ENCODE measurements at regions not wholly inside any gene's neighbourhood (a gene's known extent, or its start where the extent isn't known, plus 50 kb on each side); places are given as distances from the start of the nearest gene placed in this dataset.

GRCh38 chr10:27399871-27400270, 104.2 kb upstream of the RAB18 start:
- intact Hi-C loops (cut with DNase I) = no loop called here
- WGBS, 2 donors = 0 to 52% methylated on average over 1 of the region's 1 CpG
- no peaks in the 10 kb centered on the region for H3K27me3 ChIP-seq (ENCODE audit: control insufficient read depth in 1 of 2, insufficient read depth in 2 of 2, low read length in 1 of 2)

GRCh38 chr10:27393961-27394360, 110.1 kb upstream of the RAB18 start:
- no peak for ATAC-seq (ENCODE audit: low FRiP score)

More at GRCh38 chr10:27399871-27400270, 104.2 kb upstream of the RAB18 start:
- Histone ChIP-seq H3K36me3 (ENCODE audit: control insufficient read depth in 1 of 2, insufficient read depth in 2 of 2, low read length in 1 of 2) (no peaks in the 10 kb centered on the region), H3K4me1 (ENCODE audit: control insufficient read depth in 1 of 2, insufficient read depth in 2 of 2, low read length in 2 of 2) (no peaks in the 10 kb centered on the region), H3K9me3 (ENCODE audit: control insufficient read depth, low read length) (no peaks in the 10 kb centered on the region), H3K27ac (ENCODE audit: low read depth in 1 of 2, low read length in 2 of 2) (no peak overlapping the region), H3K4me3 (ENCODE audit: low read length in 2 of 2) (no peak overlapping the region)
- ATAC-seq (ENCODE audit: low FRiP score) (no peak), DNase-seq (no peak)

GRCh38 chr10:27392606-27393005, 111.5 kb upstream of the RAB18 start:
- no peak overlapping the region for H3K4me3 ChIP-seq (ENCODE audit: low read length in 2 of 2)
- no peak for DNase-seq

More at GRCh38 chr10:27393961-27394360, 110.1 kb upstream of the RAB18 start:
- 70 to 79% methylated on average over 4 of the region's 4 CpGs for WGBS, 2 donors
- no peaks in the 10 kb centered on the region for H3K4me1 ChIP-seq (ENCODE audit: control insufficient read depth in 1 of 2, insufficient read depth in 2 of 2, low read length in 2 of 2)
- intact Hi-C loops (cut with DNase I) = no loop called here
- DNase-seq = no peak
- H3K4me3 ChIP-seq (ENCODE audit: low read length in 2 of 2) = no peak overlapping the region
- H3K27me3 ChIP-seq (ENCODE audit: control insufficient read depth in 1 of 2, insufficient read depth in 2 of 2, low read length in 1 of 2) = no peaks in the 10 kb centered on the region
- H3K27ac ChIP-seq (ENCODE audit: low read depth in 1 of 2, low read length in 2 of 2) = no peak overlapping the region
- H3K36me3 ChIP-seq (ENCODE audit: control insufficient read depth in 1 of 2, insufficient read depth in 2 of 2, low read length in 1 of 2) = no peaks in the 10 kb centered on the region
- H3K9me3 ChIP-seq (ENCODE audit: control insufficient read depth, low read length) = peaks cover 1% of the 10 kb centered on the region

DNA sequence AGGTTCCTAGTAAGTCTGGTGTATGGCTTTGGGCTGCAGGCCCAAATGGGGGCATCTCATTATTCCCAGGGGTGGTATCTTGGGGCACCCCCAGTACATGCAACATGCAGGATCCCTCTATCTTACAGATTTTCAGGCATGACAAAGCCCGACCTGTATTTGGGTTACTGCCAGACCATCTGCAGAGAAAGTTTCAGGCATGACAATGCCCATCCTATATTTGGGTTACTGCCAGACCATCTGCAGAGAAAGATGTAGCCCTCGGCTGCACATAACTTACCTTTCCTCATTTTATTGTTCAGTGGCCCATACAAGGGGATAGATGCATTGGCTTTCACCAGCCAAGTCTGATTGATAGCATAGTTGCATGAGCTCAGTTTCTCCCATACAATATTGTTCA, 112.2 kb upstream of the RAB18 start:
- ATAC-seq (ENCODE audit: low FRiP score) (no peak), DNase-seq (no peak)
- Histone ChIP-seq H3K4me3 (ENCODE audit: low read length in 2 of 2) (no peak overlapping the region), H3K27me3 (ENCODE audit: control insufficient read depth in 1 of 2, insufficient read depth in 2 of 2, low read length in 1 of 2) (no peaks in the 10 kb centered on the region), H3K4me1 (ENCODE audit: control insufficient read depth in 1 of 2, insufficient read depth in 2 of 2, low read length in 2 of 2) (no peaks in the 10 kb centered on the region), H3K36me3 (ENCODE audit: control insufficient read depth in 1 of 2, insufficient read depth in 2 of 2, low read length in 1 of 2) (no peaks in the 10 kb centered on the region), H3K9me3 (ENCODE audit: control insufficient read depth, low read length) (peaks cover 1% of the 10 kb centered on the region), H3K27ac (ENCODE audit: low read depth in 1 of 2, low read length in 2 of 2) (no peak overlapping the region)
- intact Hi-C loops (cut with DNase I) = no loop called here
- WGBS, 2 donors = 85% methylated on average over 2 of the region's 2 CpGs

More at GRCh38 chr10:27392606-27393005, 111.5 kb upstream of the RAB18 start:
- no peaks in the 10 kb centered on the region for H3K27me3 ChIP-seq (ENCODE audit: control insufficient read depth in 1 of 2, insufficient read depth in 2 of 2, low read length in 1 of 2)
- ATAC-seq (ENCODE audit: low FRiP score) = no peak
- H3K36me3 ChIP-seq (ENCODE audit: control insufficient read depth in 1 of 2, insufficient read depth in 2 of 2, low read length in 1 of 2) = no peaks in the 10 kb centered on the region
- 93 to 96% methylated on average over 2 of the region's 2 CpGs for WGBS, 2 donors
- peaks cover 1% of the 10 kb centered on the region for H3K9me3 ChIP-seq (ENCODE audit: control insufficient read depth, low read length)
- H3K27ac ChIP-seq (ENCODE audit: low read depth in 1 of 2, low read length in 2 of 2) = no peak overlapping the region
- intact Hi-C loops (cut with DNase I) = no loop called here
- no peaks in the 10 kb centered on the region for H3K4me1 ChIP-seq (ENCODE audit: control insufficient read depth in 1 of 2, insufficient read depth in 2 of 2, low read length in 2 of 2)

- WGBS, 2 donors = 91 to 92% methylated on average over 1 of the region's 1 CpG
- H3K27ac ChIP-seq (ENCODE audit: low read depth in 1 of 2, low read length in 2 of 2) = no peak overlapping the region
- no peaks in the 10 kb centered on the region for H3K27me3 ChIP-seq (ENCODE audit: control insufficient read depth in 1 of 2, insufficient read depth in 2 of 2, low read length in 1 of 2)
- H3K9me3 ChIP-seq (ENCODE audit: control insufficient read depth, low read length) = peaks cover 1% of the 10 kb centered on the region
- no peak for ATAC-seq (ENCODE audit: low FRiP score)
- intact Hi-C loops (cut with DNase I) = no loop called here
- no peak overlapping the region for H3K4me3 ChIP-seq (ENCODE audit: low read length in 2 of 2)
- no peaks in the 10 kb centered on the region for H3K36me3 ChIP-seq (ENCODE audit: control insufficient read depth in 1 of 2, insufficient read depth in 2 of 2, low read length in 1 of 2)
- no peak for DNase-seq
- no peaks in the 10 kb centered on the region for H3K4me1 ChIP-seq (ENCODE audit: control insufficient read depth in 1 of 2, insufficient read depth in 2 of 2, low read length in 2 of 2)
Observed at GRCh38 chr10:27391325-27391724, 112.8 kb upstream of the RAB18 start.

- peaks cover 1% of the 10 kb centered on the region for H3K9me3 ChIP-seq (ENCODE audit: control insufficient read depth, low read length)
- DNase-seq (no peak), ATAC-seq (ENCODE audit: low FRiP score) (no peak)
- H3K27me3 ChIP-seq (ENCODE audit: control insufficient read depth in 1 of 2, insufficient read depth in 2 of 2, low read length in 1 of 2) = no peaks in the 10 kb centered on the region
- no peak overlapping the region for H3K27ac ChIP-seq (ENCODE audit: low read depth in 1 of 2, low read length in 2 of 2)
- H3K4me3 ChIP-seq (ENCODE audit: low read length in 2 of 2) = no peak overlapping the region
- no peaks in the 10 kb centered on the region for H3K36me3 ChIP-seq (ENCODE audit: control insufficient read depth in 1 of 2, insufficient read depth in 2 of 2, low read length in 1 of 2)
- 73 to 80% methylated on average over 1 of the region's 1 CpG for WGBS, 2 donors
- H3K4me1 ChIP-seq (ENCODE audit: control insufficient read depth in 1 of 2, insufficient read depth in 2 of 2, low read length in 2 of 2) = no peaks in the 10 kb centered on the region
- intact Hi-C loops (cut with DNase I) = no loop called here
Observed at GRCh38 chr10:27390681-27391080, 113.4 kb upstream of the RAB18 start.

- Histone ChIP-seq H3K4me1 (ENCODE audit: control insufficient read depth in 1 of 2, insufficient read depth in 2 of 2, low read length in 2 of 2) (no peaks in the 10 kb centered on the region), H3K27ac (ENCODE audit: low read depth in 1 of 2, low read length in 2 of 2) (no peak overlapping the region), H3K36me3 (ENCODE audit: control insufficient read depth in 1 of 2, insufficient read depth in 2 of 2, low read length in 1 of 2) (no peaks in the 10 kb centered on the region), H3K27me3 (ENCODE audit: control insufficient read depth in 1 of 2, insufficient read depth in 2 of 2, low read length in 1 of 2) (no peaks in the 10 kb centered on the region), H3K9me3 (ENCODE audit: control insufficient read depth, low read length) (peaks cover 1% of the 10 kb centered on the region), H3K4me3 (ENCODE audit: low read length in 2 of 2) (no peak overlapping the region)
- DNase-seq = no peak
- 74 to 80% methylated on average over 4 of the region's 4 CpGs for WGBS, 2 donors
- intact Hi-C loops (cut with DNase I) = no loop called here
- ATAC-seq (ENCODE audit: low FRiP score) = peak; percentile 57
Observed at GRCh38 chr10:27388761-27389399, 115.2 kb upstream of the RAB18 start.

DNA sequence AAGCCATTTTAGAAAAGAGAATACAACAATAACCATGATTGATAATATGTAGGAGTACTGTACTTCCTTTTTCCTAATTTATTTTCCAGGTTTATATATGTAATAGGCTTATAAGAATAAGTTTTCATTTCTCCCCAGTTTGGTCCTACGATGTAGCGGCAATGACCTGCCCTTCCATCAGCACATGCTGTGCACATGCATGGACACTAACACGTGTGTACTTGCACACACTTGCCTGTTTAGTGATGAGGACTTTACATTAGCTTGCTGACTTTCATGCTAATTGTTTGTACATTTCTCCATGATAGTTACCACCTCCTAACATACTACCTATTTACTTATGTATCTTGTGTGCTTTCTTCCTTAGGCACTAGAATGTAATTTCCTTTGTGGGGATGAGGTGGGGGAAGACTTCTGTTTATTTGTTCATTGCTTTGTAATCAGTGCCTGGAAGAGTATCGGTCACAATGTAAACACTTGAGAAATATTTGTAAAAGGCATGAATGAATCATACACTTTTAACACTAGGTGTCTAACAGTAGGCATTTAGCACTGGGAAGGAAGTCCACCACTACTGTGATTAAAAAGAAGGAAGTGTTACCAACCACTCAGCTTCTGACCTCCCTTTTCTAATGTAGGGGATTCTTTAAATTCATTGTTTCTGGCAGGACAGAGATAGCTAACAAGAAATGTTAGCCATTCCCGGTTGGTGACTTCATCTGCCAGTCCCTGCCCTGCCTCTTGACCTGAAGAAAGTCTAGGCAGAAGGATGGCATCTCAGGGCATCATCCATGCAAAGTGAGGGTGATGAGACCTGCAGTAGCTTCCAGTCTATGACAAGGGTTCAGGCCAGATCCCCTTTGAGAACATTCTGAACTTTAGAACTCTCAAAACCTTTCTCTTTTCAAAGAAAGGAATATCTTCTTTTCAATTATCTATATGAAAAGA, 120.2 kb upstream of the RAB18 start:
- no peak overlapping the region for H3K27ac ChIP-seq (ENCODE audit: low read depth in 1 of 2, low read length in 2 of 2)
- no peaks in the 10 kb centered on the region for H3K36me3 ChIP-seq (ENCODE audit: control insufficient read depth in 1 of 2, insufficient read depth in 2 of 2, low read length in 1 of 2)
- H3K4me1 ChIP-seq (ENCODE audit: control insufficient read depth in 1 of 2, insufficient read depth in 2 of 2, low read length in 2 of 2) = no peaks in the 10 kb centered on the region
- H3K9me3 ChIP-seq (ENCODE audit: control insufficient read depth, low read length) = no peaks in the 10 kb centered on the region
- DNase-seq (no peak), ATAC-seq (ENCODE audit: low FRiP score) (no peak)
- intact Hi-C loops (cut with DNase I) = no loop called here
- no peaks in the 10 kb centered on the region for H3K27me3 ChIP-seq (ENCODE audit: control insufficient read depth in 1 of 2, insufficient read depth in 2 of 2, low read length in 1 of 2)
- 68 to 69% methylated on average over 5 of the region's 5 CpGs for WGBS, 2 donors
- no peak overlapping the region for H3K4me3 ChIP-seq (ENCODE audit: low read length in 2 of 2)

DNA sequence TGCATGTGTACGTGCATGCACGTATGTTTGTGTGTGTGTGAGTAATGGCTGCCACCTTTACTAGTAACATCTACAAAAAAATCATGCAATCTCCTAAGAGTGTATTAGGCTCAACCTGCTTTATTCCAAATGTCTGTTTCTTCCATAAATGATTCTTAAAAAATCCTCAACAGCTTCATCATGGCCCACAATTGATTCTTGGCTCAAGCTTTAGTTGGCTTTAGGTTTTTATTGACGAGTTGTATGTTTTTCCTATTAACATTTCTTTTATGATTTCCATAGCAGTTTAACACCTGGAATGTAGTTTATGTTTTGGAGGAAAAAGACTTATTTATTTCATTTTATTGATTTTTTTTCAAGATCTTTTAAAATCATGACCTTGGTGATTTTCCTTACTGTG, 121.9 kb upstream of the RAB18 start:
- WGBS, 2 donors = 81 to 87% methylated on average over 3 of the region's 3 CpGs
- Histone ChIP-seq H3K36me3 (ENCODE audit: control insufficient read depth in 1 of 2, insufficient read depth in 2 of 2, low read length in 1 of 2) (no peaks in the 10 kb centered on the region), H3K27ac (ENCODE audit: low read depth in 1 of 2, low read length in 2 of 2) (no peak overlapping the region), H3K4me3 (ENCODE audit: low read length in 2 of 2) (no peak overlapping the region), H3K9me3 (ENCODE audit: control insufficient read depth, low read length) (no peaks in the 10 kb centered on the region), H3K4me1 (ENCODE audit: control insufficient read depth in 1 of 2, insufficient read depth in 2 of 2, low read length in 2 of 2) (no peaks in the 10 kb centered on the region), H3K27me3 (ENCODE audit: control insufficient read depth in 1 of 2, insufficient read depth in 2 of 2, low read length in 1 of 2) (no peaks in the 10 kb centered on the region)
- ATAC-seq (ENCODE audit: low FRiP score) = no peak
- intact Hi-C loops (cut with DNase I) = no loop called here
- DNase-seq = no peak

All from aorta (tissue), 5 donors.